ENCODE measurements at regions not wholly inside any gene's neighbourhood (a gene's known extent, or its start where the extent isn't known, plus 50 kb on each side); places are given as distances from the start of the nearest gene placed in this dataset.
"Not testable (repeated sequence)": the region's sequence is repeated elsewhere in the genome, so short reads cannot be mapped to it uniquely, and the experiment has no call there.

DNA sequence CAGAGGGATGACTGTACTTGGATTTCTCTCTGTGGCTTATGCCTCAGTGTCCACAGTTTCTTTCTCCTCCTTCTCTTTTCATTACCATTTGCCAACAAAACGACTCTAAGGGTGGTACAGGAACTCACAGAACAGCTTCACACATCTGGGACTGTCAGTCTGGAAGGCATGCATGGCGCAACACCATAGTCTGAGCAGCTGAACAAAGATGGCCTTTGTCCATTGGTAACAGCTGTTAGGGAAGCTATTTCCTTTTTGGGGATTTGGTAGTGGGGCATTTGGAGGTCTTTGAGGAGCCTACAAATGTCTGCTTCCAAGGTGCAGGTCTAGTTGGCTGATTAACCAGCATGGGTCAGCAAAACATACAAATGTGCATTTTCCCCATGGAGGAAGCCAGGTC lies 81.4 kb upstream of the PCDH8 start:
- DNase-seq, result no peak

GRCh38 chr13:52926971-52927370 lies 78.5 kb upstream of the PCDH8 start:
- no peak for DNase-seq

DNA sequence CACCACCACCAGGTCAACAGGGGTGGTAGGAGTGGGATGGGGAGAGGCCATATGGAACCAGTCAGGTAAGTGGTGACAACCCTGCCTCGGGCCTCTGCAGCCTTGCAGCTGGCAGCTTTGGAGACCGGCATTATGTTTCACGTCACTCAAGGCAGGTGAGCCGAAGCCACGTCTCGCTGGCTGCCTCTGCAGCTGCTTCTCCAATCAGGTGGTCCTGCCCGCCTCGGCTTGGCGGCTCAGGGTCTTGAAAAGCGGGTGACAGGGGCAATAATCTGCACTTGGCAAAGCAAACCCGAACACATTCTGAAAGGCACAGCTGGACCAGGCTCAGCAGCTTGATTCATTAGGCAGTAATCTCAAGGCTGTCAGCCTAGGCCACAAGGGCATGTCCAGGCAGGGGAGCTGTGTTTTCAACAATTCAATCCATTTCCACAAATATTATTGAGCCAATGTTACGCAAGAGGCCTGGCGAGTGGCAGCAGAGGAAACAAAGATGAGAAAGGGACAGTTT lies 77.4 kb upstream of the PCDH8 start:
- DNase-seq, result peak; percentile 74

GRCh38 chr13:52925251-52925650 lies 76.8 kb upstream of the PCDH8 start:
- peak; percentile 55 for DNase-seq

- no peak for DNase-seq
Observed at GRCh38 chr13:52924289-52925148, 76.1 kb upstream of the PCDH8 start.

DNA sequence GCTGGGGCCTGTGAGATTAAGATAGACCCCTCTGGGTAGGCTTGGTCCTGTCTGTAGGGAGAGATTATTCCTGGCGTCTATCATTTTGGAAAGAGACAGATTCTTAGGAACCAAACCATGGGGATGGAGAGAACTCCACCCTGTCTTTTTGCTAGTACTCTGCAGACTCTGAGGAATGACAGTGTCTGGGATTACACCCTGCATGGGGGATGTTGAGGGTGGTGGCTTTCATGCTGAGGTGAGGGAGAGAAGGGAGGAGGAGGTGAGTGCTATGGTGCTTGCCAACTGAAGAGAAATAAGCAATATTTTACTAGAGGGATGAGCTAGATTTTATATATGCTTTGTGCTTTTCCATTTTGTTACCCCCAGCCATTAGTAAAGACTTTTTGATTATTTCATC lies 74.5 kb upstream of the PCDH8 start:
- DNase-seq, result no peak

- DNase-seq, result no peak
Observed at GRCh38 chr13:52921194-52921593, 72.8 kb upstream of the PCDH8 start.

- no peak for DNase-seq
Observed at GRCh38 chr13:52916486-52916990, 68.1 kb upstream of the PCDH8 start.

GRCh38 chr13:52911340-52911739 lies 62.9 kb upstream of the PCDH8 start:
- DNase-seq, result no peak

DNA sequence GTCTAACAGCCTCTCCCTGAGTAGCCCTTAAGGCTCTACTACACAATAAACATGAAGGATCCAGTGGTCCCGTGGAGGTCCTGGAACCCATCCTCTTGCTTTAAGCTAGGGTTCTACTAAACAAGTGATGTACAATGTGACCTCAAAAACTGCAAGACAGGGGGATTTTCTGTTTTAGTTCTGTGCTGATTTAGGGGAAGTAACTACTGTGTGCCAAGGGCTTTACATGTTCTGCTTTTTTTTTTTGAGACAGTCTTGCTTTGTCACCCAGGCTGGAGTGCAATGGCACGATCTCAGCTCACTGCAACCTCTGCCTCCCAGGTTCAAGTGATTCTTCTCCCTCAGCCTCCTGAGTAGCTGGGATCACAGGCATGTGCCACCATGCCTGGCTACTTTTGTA lies 61.9 kb upstream of the PCDH8 start:
- DNase-seq, result not testable (repeated sequence)

GRCh38 chr13:52906122-52906903 lies 57.9 kb upstream of the PCDH8 start:
- peak; percentile 52 for DNase-seq

GRCh38 chr13:52905701-52906100 lies 57.3 kb upstream of the PCDH8 start:
- no peak for DNase-seq

DNA sequence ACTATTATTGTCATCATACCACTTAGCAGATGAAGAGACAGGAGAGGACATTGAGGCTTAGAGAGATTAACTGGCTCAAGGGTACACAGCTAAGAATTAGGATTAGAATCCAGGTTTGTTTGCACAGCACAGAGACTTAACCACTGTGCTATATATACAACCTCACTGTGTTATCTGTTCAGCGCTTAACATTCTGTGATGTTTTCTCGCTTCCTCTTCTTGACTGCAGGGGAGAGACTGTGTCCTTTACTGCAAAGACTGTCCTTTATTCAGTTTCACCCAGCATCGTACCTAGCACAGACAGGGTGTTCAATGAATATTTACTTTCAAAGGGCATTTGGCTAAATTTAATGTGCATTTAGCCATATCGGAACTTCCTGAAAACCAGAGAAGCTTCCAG lies 54.9 kb upstream of the PCDH8 start:
- no peak for DNase-seq

- DNase-seq, result no peak
Observed at GRCh38 chr13:52899206-52899605, 50.8 kb upstream of the PCDH8 start.

All from DMS79 treated with DMSO at 0.1 percent for 48 hours (cell line).